SU-DHL-6 (cell line): ENCODE measurements at regions not wholly inside any gene's neighbourhood (a gene's known extent, or its start where the extent isn't known, plus 50 kb on each side); places are given as distances from the start of the nearest gene placed in this dataset.

Source experiments
- EZH2phosphoT487 ChIP-seq: fragments of 200-600 bp; sonication (generic), shearing (Covaris generic); conservative IDR thresholded peaks from 2 replicates; pipeline ENCODE4 v1.6.1; 2018; ENCODE audit warnings: mild to moderate bottlenecking, antibody characterized with exemption, low read length, moderate library complexity, mixed read lengths
- TF ChIP-seq, protein P1 (sequence below): fragments of 200-600 bp; sonication (generic); IDR thresholded peaks from one replicate; pipeline ENCODE4 v1.5.1; 2017; ENCODE audit warnings: antibody characterized with exemption, mild to moderate bottlenecking, low read length, moderate library complexity; ENCODE audit not compliant: insufficient read depth, poor library complexity, severe bottlenecking

DNA sequence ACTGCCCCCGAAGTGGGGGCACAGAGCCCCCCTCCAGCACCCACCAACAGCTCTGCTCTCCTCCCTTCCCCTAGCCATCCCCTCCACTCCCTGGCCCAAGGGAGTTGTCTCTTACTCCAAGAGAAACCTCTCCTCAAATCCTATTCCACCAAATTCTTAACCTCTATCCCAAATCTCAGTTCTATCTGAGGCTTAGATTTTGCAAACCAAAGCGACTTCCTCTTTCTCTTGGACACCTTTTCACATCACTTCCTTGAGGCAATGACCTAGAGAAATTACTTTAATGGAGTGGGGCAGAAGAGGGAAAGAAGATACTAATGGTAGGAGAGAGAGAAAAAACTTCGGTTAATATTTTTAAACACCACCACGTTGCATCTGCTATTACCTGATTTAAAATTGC, 167.2 kb downstream of the SS18 start:
- TF ChIP-seq, protein P1, sequence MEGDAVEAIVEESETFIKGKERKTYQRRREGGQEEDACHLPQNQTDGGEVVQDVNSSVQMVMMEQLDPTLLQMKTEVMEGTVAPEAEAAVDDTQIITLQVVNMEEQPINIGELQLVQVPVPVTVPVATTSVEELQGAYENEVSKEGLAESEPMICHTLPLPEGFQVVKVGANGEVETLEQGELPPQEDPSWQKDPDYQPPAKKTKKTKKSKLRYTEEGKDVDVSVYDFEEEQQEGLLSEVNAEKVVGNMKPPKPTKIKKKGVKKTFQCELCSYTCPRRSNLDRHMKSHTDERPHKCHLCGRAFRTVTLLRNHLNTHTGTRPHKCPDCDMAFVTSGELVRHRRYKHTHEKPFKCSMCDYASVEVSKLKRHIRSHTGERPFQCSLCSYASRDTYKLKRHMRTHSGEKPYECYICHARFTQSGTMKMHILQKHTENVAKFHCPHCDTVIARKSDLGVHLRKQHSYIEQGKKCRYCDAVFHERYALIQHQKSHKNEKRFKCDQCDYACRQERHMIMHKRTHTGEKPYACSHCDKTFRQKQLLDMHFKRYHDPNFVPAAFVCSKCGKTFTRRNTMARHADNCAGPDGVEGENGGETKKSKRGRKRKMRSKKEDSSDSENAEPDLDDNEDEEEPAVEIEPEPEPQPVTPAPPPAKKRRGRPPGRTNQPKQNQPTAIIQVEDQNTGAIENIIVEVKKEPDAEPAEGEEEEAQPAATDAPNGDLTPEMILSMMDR = no peak
- no peak for TF ChIP-seq EZH2phosphoT487
